IgD-negative memory B cell (primary cell): ENCODE measurements at regions not wholly inside any gene's neighbourhood (a gene's known extent, or its start where the extent isn't known, plus 50 kb on each side); places are given as distances from the start of the nearest gene placed in this dataset.
"Not testable (repeated sequence)": the region's sequence is repeated elsewhere in the genome, so short reads cannot be mapped to it uniquely, and the experiment has no call there.

Experiments
- H3K27ac Mint-ChIP-seq, 3 donors: one replicate each; pipeline ENCODE4 v1.8.0; 2020 to 2022; ENCODE audit warnings: mild to moderate bottlenecking in 3 of 3, mixed read lengths in 3 of 3, moderate library complexity in 1 of 3
- H3K27me3 Mint-ChIP-seq: one replicate; pipeline ENCODE4 v1.8.0; 2021; ENCODE audit warnings: mixed read lengths
- H3K36me3 Mint-ChIP-seq: one replicate; pipeline ENCODE4 v1.8.0; 2020; ENCODE audit warnings: mild to moderate bottlenecking, mixed read lengths
- H3K4me1 Mint-ChIP-seq, 3 donors: one replicate each; pipeline ENCODE4 v1.8.0; 2020 to 2022; ENCODE audit warnings: mixed read lengths in 3 of 3, mild to moderate bottlenecking in 1 of 3
- H3K4me3 Mint-ChIP-seq, 4 donors: one replicate each; pipeline ENCODE4 v1.8.0; 2020 to 2022; ENCODE audit warnings: mild to moderate bottlenecking in 4 of 4, mixed read lengths in 4 of 4, moderate library complexity in 3 of 4
- H3K9me3 Mint-ChIP-seq, 3 donors: one replicate each; pipeline ENCODE4 v1.8.0; 2020 to 2021; ENCODE audit warnings: mixed read lengths in 3 of 3, mild to moderate bottlenecking in 1 of 3

- H3K9me3 Mint-ChIP-seq: peaks cover 10 to 26% (median 12%) of the 10 kb centered on the region in 3 donors
- H3K27ac Mint-ChIP-seq, H3K4me1 Mint-ChIP-seq, H3K36me3 Mint-ChIP-seq, H3K27me3 Mint-ChIP-seq, H3K4me3 Mint-ChIP-seq: not testable (repeated sequence)
Measured at GRCh38 chr5:82974346-82974745, 102.8 kb downstream of the TMEM167A start.

GRCh38 chr5:82971901-82972300 lies 105.3 kb downstream of the TMEM167A start:
- Mint-ChIP-seq H3K4me1 (no peaks in the 10 kb centered on the region), H3K9me3 (peaks cover 9 to 29% (median 10%) of the 10 kb centered on the region in 3 donors), H3K27me3 (peaks cover 3% of the 10 kb centered on the region), H3K36me3 (peaks cover 6% of the 10 kb centered on the region), H3K4me3 (no peak overlapping the region), H3K27ac (no peak overlapping the region)

GRCh38 chr5:82971034-82971806 lies 106.0 kb downstream of the TMEM167A start:
- peaks cover 8 to 25% (median 9%) of the 10 kb centered on the region in 3 donors for H3K9me3 Mint-ChIP-seq
- not testable (repeated sequence) for H3K27ac Mint-ChIP-seq, H3K4me3 Mint-ChIP-seq, H3K36me3 Mint-ChIP-seq, H3K4me1 Mint-ChIP-seq, H3K27me3 Mint-ChIP-seq

- H3K27me3 Mint-ChIP-seq, H3K27ac Mint-ChIP-seq, H3K9me3 Mint-ChIP-seq, H3K4me3 Mint-ChIP-seq, H3K36me3 Mint-ChIP-seq, H3K4me1 Mint-ChIP-seq: not testable (repeated sequence)
Measured at GRCh38 chr5:82969221-82969976, 107.8 kb downstream of the TMEM167A start.

- no peaks in the 10 kb centered on the region for H3K4me1 Mint-ChIP-seq
- H3K9me3 Mint-ChIP-seq: peaks cover 0 to 7% (median 0%) of the 10 kb centered on the region in 3 donors
- peaks cover 3% of the 10 kb centered on the region for H3K27me3 Mint-ChIP-seq
- no peak overlapping the region for H3K27ac Mint-ChIP-seq
- no peak overlapping the region for H3K4me3 Mint-ChIP-seq
- H3K36me3 Mint-ChIP-seq: no peaks in the 10 kb centered on the region
Measured at GRCh38 chr5:82967072-82967471, 110.1 kb downstream of the TMEM167A start.

GRCh38 chr5:82959466-82959865 lies 117.7 kb downstream of the TMEM167A start:
- no peak overlapping the region for H3K27ac Mint-ChIP-seq
- H3K4me3 Mint-ChIP-seq: no peak overlapping the region
- H3K9me3 Mint-ChIP-seq: peaks cover 2 to 24% (median 6%) of the 10 kb centered on the region in 3 donors
- H3K4me1 Mint-ChIP-seq: no peaks in the 10 kb centered on the region
- no peaks in the 10 kb centered on the region for H3K27me3 Mint-ChIP-seq
- H3K36me3 Mint-ChIP-seq: peaks cover 3% of the 10 kb centered on the region

GRCh38 chr5:82956600-82956999 lies 120.6 kb downstream of the TMEM167A start:
- H3K27me3 Mint-ChIP-seq: no peaks in the 10 kb centered on the region
- peaks cover 3% of the 10 kb centered on the region for H3K36me3 Mint-ChIP-seq
- peaks cover 2 to 24% (median 6%) of the 10 kb centered on the region in 3 donors for H3K9me3 Mint-ChIP-seq
- no peak overlapping the region for H3K27ac Mint-ChIP-seq
- H3K4me3 Mint-ChIP-seq: no peak overlapping the region
- no peaks in the 10 kb centered on the region for H3K4me1 Mint-ChIP-seq

GRCh38 chr5:82952326-82952725 lies 124.9 kb downstream of the TMEM167A start:
- no peak overlapping the region for H3K4me3 Mint-ChIP-seq
- H3K27ac Mint-ChIP-seq: no peak overlapping the region
- H3K9me3 Mint-ChIP-seq: peaks cover 2 to 22% (median 14%) of the 10 kb centered on the region in 3 donors
- no peaks in the 10 kb centered on the region for H3K27me3 Mint-ChIP-seq
- H3K4me1 Mint-ChIP-seq: no peaks in the 10 kb centered on the region
- H3K36me3 Mint-ChIP-seq: peaks cover 3% of the 10 kb centered on the region

GRCh38 chr5:82944267-82944666 lies 132.9 kb downstream of the TMEM167A start:
- H3K36me3 Mint-ChIP-seq, H3K4me1 Mint-ChIP-seq, H3K27ac Mint-ChIP-seq, H3K4me3 Mint-ChIP-seq, H3K27me3 Mint-ChIP-seq: not testable (repeated sequence)
- peaks cover 0 to 13% (median 4%) of the 10 kb centered on the region in 3 donors for H3K9me3 Mint-ChIP-seq

- H3K9me3 Mint-ChIP-seq: peaks cover 0 to 6% (median 4%) of the 10 kb centered on the region in 3 donors
- H3K36me3 Mint-ChIP-seq: no peaks in the 10 kb centered on the region
- H3K4me3 Mint-ChIP-seq: no peak overlapping the region
- H3K4me1 Mint-ChIP-seq: no peaks in the 10 kb centered on the region
- H3K27me3 Mint-ChIP-seq: no peaks in the 10 kb centered on the region
- no peak overlapping the region for H3K27ac Mint-ChIP-seq
Measured at GRCh38 chr5:82942083-82942881, 134.9 kb downstream of the TMEM167A start.

- H3K27me3 Mint-ChIP-seq: no peaks in the 10 kb centered on the region
- H3K4me1 Mint-ChIP-seq: no peaks in the 10 kb centered on the region
- H3K36me3 Mint-ChIP-seq: no peaks in the 10 kb centered on the region
- no peak overlapping the region for H3K27ac Mint-ChIP-seq
- H3K4me3 Mint-ChIP-seq: no peak overlapping the region
- H3K9me3 Mint-ChIP-seq: peaks cover 0 to 6% (median 2%) of the 10 kb centered on the region in 3 donors
Measured at GRCh38 chr5:82938901-82939725, 138.1 kb downstream of the TMEM167A start.

GRCh38 chr5:82932473-82933220 lies 144.5 kb downstream of the TMEM167A start:
- not testable (repeated sequence) for H3K36me3 Mint-ChIP-seq, H3K4me3 Mint-ChIP-seq, H3K4me1 Mint-ChIP-seq, H3K27ac Mint-ChIP-seq, H3K9me3 Mint-ChIP-seq, H3K27me3 Mint-ChIP-seq

GRCh38 chr5:82931110-82931509 lies 146.1 kb downstream of the TMEM167A start:
- peaks cover 1% of the 10 kb centered on the region for H3K27me3 Mint-ChIP-seq
- no peaks in the 10 kb centered on the region for H3K4me1 Mint-ChIP-seq
- H3K4me3 Mint-ChIP-seq: no peak overlapping the region
- no peak overlapping the region for H3K27ac Mint-ChIP-seq
- H3K36me3 Mint-ChIP-seq: no peaks in the 10 kb centered on the region
- H3K9me3 Mint-ChIP-seq: peaks cover 0 to 2% (median 0%) of the 10 kb centered on the region in 3 donors

GRCh38 chr5:82925061-82925411 lies 152.2 kb downstream of the TMEM167A start:
- Mint-ChIP-seq H3K27ac (no peak overlapping the region), H3K4me3 (no peak overlapping the region), H3K27me3 (peaks cover 1% of the 10 kb centered on the region), H3K9me3 (peaks cover 0 to under 1% (median 0%) of the 10 kb centered on the region in 3 donors), H3K4me1 (no peaks in the 10 kb centered on the region), H3K36me3 (no peaks in the 10 kb centered on the region)
